Superior temporal gyrus (tissue), 1 donor: ENCODE measurements at regions not wholly inside any gene's neighbourhood (a gene's known extent, or its start where the extent isn't known, plus 50 kb on each side); places are given as distances from the start of the nearest gene placed in this dataset.
A peak's percentile ranks its signal among the peaks of the same experiment; 100 is the strongest.

ENCODE experiments used
- DNase-seq: peaks from one replicate; pipeline ENCODE4 v3.0.0-alpha.2; 2016; ENCODE audit errors: extremely low spot score

- DNase-seq, result peak; percentile 89
Measured at GRCh38 chr3:30167541-30168011, 438.8 kb upstream of the TGFBR2 start.

GRCh38 chr3:30169487-30169886 is 436.9 kb upstream of the TGFBR2 start:
- peak; percentile 21 for DNase-seq

- no peak for DNase-seq
Measured at GRCh38 chr3:30170681-30171438, 435.5 kb upstream of the TGFBR2 start.

- no peak for DNase-seq
Measured at GRCh38 chr3:30174357-30174756, 432.0 kb upstream of the TGFBR2 start.

- no peak for DNase-seq
Measured at GRCh38 chr3:30180310-30181177, 425.9 kb upstream of the TGFBR2 start.

GRCh38 chr3:30181178-30181465 is 425.3 kb upstream of the TGFBR2 start:
- DNase-seq, result no peak

- no peak for DNase-seq
Measured at GRCh38 chr3:30181581-30181980, 424.8 kb upstream of the TGFBR2 start.

- no peak for DNase-seq
Measured at GRCh38 chr3:30183421-30183820, 423.0 kb upstream of the TGFBR2 start.

GRCh38 chr3:30184091-30184810 is 422.1 kb upstream of the TGFBR2 start:
- DNase-seq, result no peak

- no peak for DNase-seq
Measured at GRCh38 chr3:30185872-30186271, 420.5 kb upstream of the TGFBR2 start.

GRCh38 chr3:30186741-30187219 is 419.6 kb upstream of the TGFBR2 start:
- DNase-seq, result no peak

GRCh38 chr3:30187366-30187765 is 419.0 kb upstream of the TGFBR2 start:
- DNase-seq, result no peak

- DNase-seq, result no peak
Measured at GRCh38 chr3:30188713-30189112, 417.7 kb upstream of the TGFBR2 start.

GRCh38 chr3:30189900-30190299 is 416.5 kb upstream of the TGFBR2 start:
- no peak for DNase-seq

GRCh38 chr3:30193625-30194044 is 412.8 kb upstream of the TGFBR2 start:
- DNase-seq, result no peak

GRCh38 chr3:30195352-30195751 is 411.0 kb upstream of the TGFBR2 start:
- DNase-seq, result no peak

GRCh38 chr3:30198162-30198561 is 408.2 kb upstream of the TGFBR2 start:
- DNase-seq, result no peak

GRCh38 chr3:30199096-30199759 is 407.2 kb upstream of the TGFBR2 start:
- DNase-seq, result peak; percentile 94

- DNase-seq, result no peak
Measured at GRCh38 chr3:30199855-30200254, 406.5 kb upstream of the TGFBR2 start.

- DNase-seq, result no peak
Measured at GRCh38 chr3:30201715-30202114, 404.7 kb upstream of the TGFBR2 start.

- DNase-seq, result no peak
Measured at GRCh38 chr3:30203301-30203700, 403.1 kb upstream of the TGFBR2 start.

- DNase-seq, result no peak
Measured at GRCh38 chr3:30204126-30204525, 402.3 kb upstream of the TGFBR2 start.
